GM18868 (cell line): ENCODE measurements at regions not wholly inside any gene's neighbourhood (a gene's known extent, or its start where the extent isn't known, plus 50 kb on each side); places are given as distances from the start of the nearest gene placed in this dataset.
"Not testable (repeated sequence)": the region's sequence is repeated elsewhere in the genome, so short reads cannot be mapped to it uniquely, and the experiment has no call there.

Experiments used
- ATAC-seq: cut with Tn5 transposase; IDR thresholded peaks from one replicate; pipeline ENCODE4 v1.9.1; 2021; ENCODE audit warnings: mild to moderate bottlenecking, moderate library complexity; ENCODE audit not compliant: unreplicated experiment

DNA sequence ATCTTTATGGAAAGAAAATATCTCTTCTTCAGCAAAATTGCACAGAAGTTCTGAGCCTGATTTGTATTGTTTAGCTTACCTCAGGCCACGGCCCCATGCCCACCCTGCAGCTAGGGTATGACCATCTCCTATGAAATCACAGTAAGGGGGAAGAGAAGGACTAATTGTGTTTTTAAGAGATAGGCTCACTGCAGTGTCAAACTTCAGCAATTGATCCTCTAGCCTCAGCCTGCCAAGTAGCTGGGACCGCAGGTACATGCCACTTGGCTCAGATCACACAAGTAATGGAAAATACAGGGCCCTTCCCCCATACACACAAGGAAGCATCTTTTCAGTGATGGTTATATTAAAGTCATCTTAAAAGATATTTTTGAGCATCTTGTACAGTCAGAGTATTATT lies 60.0 kb downstream of the DMAC1 start:
- ATAC-seq, result no peak

DNA sequence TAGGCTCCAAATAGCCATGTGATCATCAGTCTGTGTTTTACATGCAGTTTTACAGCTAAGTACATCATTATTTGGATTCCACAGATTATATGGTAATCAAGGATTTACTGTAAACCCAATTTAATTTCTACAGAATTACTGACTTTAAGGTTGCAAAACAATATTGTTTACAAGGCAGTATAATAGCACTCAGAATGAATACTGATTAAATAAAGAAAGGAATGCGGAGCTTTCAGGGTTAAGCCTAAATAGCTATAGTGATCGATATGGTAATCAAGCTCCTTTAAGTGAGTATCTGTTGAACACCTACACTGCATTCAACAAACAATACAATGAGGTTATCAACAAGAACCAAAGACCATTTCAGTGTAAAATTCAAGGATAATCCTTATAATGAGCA lies 64.3 kb downstream of the DMAC1 start:
- no peak for ATAC-seq

DNA sequence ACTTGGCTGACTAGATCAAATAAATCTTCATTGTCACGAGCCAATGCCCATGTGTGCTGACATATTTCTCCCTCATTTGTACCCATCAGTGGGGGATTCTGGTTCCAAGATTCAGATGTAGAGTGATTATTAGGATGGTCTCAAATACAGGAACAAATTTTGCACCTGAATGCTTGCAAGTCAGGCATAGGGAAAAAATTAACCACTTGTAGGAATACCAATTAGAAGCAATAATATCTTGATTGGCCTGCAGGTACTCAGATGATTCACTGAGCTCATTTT lies 69.5 kb downstream of the DMAC1 start:
- ATAC-seq, result no peak

DNA sequence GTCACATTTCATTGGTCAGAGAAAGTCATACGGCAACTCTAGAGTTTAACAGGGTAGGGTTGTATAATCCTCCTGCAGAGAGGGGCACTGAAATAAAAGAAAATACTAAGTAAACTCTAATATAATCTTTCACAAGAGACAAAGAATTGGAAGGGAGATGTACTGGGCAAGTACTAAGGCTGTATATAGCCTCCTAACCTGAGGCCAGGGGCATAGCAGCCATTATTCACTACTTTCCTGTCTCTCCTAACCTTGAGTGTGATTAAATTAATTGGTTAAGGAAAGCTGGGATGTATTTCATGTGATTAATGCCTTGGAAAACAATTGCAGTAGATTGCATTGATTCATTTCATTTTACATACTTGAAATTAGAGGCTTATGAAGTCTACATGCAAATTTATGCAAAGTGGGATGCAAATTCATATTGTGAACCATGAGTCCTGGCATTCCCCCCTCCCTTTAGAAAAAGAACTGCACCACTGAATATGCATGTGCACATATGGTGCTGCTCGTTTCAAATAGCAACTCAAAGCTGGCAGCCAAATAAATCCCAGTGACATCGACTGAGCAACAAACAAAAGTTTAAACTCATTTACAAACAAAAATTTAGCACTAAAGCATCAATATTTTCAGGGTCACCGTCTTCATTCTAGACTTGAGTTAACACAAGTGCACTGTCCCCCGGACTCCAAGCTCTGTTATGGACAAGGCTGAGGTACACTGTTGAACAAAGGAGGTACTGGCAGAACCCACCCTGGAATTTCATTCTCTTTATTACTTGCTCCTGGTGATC lies 70.0 kb downstream of the DMAC1 start:
- no peak for ATAC-seq

DNA sequence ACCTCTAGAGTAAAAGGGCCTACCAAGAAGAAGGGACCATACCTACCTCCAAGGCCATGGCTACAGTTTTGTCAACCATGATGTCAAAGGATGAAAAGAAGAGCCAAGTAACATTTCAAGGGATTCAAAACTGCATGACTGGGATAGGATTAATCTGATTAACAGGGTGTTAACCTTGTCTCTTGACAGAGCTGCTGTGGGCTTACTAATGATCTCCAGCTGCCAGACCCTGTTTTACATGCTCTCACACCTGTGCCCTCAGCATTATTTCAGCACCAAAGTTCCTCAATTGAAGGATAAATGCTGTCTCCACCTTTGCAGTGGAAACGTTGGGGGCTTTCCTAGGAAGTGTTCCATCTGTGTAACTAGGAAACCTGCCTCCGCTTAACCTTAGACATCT lies 78.3 kb downstream of the DMAC1 start:
- no peak for ATAC-seq

DNA sequence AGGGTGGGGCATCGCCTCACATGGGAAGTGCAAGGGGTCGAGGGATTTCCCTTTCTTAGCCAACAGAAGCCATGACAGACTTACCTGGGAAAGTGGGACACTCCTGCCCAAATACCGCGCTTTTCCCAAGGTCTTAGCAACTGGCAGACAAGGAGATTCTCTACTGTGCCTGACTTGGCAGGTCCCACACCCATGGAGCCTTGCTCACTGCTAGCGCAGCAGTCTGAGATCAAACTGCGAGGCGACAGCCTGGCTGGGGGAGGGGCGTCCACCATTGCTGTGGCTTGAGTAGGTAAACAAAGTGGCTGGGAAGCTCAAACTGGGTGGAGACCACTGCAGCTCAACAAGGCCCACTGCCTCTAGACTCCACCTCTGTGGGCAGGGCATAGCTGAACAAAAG lies 86.5 kb downstream of the DMAC1 start:
- not testable (repeated sequence) for ATAC-seq

DNA sequence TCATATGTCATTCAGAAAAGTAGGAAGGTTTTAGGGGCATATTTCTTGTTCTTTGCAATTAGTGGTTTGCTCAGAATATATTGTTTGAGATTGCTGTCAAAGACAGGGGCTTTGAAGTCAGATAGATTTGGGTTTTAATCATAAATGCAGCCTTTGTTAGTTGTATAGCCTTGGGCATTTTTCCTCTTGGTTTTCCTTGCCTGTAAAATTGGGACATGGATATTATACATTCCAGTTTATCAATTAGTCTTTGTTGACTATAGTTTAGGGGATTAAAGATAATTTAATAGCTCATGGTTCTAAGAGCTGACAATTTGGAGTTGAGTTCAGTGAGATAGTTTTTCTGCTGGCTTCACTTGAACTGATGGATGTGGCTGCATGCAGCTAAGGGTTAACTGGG lies 88.9 kb downstream of the DMAC1 start:
- ATAC-seq, result no peak

DNA sequence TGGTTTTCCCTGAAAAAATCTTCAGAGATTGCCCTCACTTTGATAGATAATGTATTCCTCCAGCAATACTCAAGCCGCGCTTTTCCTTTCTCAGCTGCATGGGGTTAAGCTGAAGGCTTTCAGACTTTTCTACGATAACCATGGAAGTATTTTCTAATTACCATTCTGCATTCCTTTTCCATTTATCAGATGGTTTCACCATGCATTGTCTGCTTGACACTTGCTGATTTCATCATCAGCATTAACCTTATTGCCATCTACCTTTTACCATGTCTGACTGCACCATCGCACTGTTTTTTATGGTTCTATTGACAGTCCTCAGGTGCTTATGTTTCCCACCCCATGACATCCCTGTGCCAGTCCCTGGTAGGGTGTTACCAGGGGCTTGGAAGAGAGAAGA lies 91.6 kb downstream of the DMAC1 start:
- ATAC-seq, result no peak

DNA sequence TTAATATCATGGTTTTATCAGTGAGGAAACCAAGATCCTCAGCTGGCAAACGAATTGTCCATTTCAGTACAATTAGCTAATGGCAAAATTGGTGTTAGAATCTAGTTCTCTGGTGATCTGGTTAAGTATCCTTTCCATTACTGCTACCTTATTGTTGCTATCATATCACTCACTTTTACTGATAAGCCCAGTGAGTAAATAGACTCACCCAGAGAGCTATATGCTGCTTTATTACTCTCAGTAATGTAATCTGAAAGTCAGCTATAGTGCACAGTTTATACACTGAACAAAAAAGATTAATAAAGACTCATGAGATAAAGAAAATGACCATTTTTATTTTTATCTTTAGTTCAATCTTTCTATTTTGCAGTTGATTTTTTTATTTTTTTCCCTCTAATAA lies 95.0 kb downstream of the DMAC1 start:
- no peak for ATAC-seq

DNA sequence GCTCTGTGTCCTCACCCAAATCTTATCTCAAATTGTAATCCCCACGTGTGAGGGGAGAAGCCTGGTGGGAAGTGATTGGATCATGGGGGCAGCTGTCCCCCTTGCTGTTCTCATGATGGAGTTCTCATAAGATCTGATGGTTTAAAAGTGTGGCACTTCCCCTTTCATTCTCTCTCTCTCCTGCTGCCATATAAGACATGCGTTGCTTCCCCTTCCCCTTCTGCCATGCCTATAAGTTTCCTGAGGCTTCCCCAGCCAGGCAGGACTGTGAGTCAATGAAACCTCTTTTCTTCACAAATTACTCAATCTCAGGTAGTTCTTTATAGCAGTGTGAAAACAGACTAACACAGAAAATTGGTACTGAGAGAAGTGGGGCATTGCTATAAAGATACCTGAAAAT lies 107.7 kb downstream of the DMAC1 start:
- no peak for ATAC-seq

DNA sequence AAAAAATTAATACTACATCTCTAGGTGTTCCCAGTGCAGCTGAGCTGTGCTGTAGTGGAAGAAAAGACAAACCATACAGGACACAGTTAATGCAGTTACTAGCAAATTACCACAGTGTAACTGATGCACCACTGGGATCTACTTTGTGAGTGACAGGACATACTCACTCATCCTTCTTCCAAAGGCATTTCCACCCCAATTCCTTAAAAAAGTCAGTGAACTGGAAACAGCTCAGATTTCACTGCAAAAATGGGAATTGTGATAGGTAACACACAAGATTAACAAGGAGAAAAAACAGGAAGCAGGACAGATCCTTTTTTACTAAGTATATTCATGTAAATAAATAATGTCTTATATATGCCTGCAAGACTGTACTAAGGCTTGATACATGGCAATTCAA lies 109.6 kb downstream of the DMAC1 start:
- no peak for ATAC-seq

DNA sequence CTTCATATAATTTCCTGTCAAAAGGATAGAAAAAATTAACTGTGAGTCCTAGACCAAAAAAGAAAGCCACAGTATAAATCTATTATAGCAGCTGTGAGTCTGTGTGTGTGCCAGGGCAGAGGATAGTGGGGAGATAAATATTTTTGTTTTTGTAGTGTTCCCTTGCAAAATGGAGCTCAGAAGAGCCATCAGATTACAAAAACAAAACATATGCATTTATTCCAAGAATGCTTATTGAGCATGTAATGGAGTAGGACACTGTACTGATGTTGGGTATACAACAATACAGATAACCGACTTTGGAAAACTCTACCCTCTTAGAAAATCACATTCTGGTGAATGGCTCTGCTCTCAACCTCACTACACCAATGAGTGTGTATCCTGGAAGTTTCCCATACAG lies 111.0 kb downstream of the DMAC1 start:
- ATAC-seq, result no peak

DNA sequence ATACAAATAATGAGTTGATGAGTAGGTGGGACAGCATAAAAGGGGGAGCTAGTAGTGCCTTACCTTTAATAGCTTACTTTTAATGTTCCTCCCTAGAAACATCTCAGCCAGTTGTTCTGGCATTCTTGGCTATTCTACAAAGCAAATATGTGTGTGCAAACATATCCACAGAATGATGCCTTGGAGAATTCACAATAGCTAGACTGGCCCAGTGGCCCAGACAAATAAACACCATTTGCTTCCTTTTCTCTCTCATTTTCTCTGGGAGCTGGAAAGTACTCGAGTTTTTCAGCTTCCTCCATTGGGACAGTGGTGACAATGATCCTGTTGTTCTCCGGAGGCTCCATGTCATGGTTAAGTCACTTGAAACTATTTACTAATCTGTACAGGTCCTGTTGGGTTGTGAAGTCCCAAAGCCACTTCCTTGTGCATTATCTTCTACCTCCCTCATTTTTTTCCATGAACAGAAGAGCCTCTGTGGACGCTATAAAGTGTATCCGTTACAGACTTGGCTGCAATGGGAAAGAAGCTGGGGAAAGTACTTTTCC lies 122.9 kb downstream of the DMAC1 start:
- no peak for ATAC-seq

DNA sequence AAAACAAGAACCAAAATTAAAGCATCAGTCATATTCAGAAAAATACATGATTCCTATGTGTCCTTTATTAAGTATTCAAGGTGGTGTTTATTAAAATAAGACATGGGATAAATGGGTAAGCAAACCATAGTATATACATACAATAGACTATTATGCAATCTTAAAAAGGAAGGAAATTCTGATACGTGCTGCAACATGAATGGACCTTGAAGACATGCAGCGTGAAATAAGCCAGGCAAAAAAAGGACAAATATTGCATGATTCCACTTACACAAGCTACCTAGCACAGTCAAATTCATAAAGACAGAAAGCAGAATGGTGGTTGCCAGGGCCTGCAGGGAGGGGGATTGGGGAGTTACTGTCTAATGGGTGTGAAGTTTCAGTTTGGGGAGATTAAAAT lies 127.7 kb downstream of the DMAC1 start:
- ATAC-seq, result no peak

DNA sequence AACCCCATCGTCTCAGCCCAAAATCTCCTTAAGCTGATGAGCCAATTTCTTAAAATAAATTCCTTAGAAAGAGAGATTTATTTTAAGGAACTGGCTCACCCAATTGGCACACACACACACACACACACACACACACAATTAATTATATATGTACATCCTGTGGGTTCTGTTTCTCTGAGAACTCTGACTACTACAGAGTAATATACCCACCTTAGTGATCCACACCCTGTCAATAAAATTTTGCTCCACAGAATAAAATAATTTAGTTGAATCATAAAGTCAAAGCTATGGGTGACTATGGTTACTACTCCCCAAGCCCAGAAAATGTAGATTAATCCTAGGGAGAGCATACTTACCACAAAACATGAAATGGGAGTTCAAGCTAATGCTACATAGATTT lies 131.0 kb downstream of the DMAC1 start:
- ATAC-seq, result no peak

DNA sequence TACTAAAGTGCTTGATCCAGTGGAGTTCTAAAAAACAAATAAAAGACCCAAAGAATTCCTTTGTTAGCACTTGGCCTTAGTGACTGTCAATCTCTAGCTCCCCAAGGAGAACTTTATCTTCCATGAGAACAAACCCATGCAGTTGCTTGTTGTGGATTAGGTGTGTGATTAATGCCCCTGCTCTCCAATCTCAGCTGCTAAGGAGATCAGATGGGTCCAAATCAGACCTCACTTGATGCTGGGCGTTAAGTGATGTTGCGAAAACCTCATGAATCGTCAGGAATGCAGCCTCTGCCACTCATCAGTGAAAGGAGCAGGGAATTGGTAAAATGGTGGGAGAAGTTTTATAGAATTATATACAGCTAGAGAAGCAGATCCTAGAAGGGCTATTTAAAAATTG lies 133.7 kb downstream of the DMAC1 start:
- no peak for ATAC-seq

DNA sequence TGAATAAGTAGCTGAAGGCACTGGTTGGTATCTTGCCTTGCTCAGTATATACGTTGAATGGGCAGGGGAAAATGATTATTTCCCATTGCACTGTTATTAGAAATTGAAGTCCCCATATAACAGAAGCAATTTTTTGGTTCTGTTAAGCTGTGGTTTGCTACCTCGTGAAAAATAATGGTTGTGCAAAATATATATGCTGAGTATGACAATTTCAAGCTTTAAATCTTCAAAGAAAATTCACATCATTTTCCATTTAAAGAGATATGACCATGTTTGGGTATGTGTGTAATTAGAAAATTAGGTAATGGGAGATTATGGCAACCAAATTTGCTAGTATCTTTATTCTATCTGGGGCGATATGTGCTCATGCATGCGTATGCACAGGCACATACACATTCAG lies 139.8 kb downstream of the DMAC1 start:
- no peak for ATAC-seq

DNA sequence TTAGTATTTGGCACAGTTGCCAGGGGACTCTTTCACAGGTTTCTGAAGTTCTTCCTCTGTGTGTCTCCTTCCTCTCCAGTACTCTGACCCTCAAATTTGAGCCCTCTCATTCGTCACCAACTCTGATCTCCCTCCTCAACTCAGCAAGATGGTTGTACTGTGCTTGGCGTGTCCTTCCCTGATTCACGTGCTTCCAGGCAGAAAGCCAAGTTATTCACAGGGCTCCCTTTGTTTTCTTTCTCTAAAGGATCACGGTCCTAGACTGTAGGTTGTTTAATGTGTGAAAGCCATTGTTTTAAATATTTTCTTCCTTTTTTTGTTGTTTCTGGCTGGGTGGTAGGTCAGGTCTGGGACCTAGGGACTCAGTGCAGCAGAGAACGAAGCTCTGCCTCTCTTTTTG lies 142.9 kb downstream of the DMAC1 start:
- ATAC-seq, result no peak

DNA sequence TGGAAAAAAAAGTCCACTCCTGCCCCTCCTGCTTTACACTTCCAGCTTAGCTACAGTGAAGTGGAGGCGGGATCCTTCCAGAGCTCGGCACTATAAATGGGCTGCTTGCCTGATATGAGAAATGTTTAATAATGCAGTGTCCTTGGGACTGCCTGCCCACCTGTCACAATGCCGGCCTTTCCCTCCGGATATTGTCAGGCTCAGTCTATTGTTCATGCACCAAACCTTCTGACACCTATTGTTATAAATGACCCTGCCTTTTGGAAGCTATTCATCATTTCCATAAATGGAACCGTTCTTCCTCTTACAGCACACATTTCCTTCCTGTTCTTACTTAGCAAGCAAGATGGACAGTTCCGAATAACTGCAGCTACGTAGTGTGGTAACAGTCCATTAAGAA lies 146.3 kb downstream of the DMAC1 start:
- ATAC-seq, result no peak

DNA sequence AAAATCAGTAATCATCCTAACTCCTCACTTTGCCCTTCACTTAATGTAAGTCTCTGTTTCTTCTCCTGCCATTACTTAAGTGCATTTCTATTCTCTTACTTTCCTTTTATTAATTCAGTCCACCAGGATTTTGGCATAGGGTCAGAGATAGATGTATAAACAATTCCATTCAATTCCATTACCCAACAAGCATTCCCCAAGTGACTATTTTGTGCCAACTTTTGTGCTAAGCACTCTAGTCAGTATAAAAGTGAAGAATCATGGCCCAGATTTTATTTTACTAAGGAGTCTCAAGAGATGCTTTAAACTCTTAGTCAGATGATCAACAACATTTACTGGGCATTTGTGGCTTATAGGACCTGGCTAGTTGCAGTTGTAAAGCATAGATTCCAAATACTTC lies 159.3 kb downstream of the DMAC1 start:
- ATAC-seq, result no peak

DNA sequence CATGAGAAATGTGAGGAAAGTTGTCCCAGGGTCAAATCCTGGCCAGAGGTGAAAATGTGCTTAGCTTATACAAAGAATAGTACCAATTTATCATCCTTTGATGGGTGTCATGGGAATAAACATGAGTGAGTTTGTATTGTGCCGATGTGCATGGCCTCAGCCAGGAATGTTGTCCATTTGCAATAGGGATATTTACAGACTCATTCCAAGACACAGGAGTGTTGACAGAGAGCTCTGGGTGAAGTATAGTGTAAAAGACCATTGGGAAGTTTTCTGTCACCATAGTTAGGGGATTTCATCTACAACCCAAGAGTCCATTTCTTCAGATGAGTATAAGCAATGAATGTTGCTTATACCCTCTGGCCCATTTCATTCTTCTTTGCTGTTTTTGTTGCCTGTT lies 160.1 kb downstream of the DMAC1 start:
- no peak for ATAC-seq

DNA sequence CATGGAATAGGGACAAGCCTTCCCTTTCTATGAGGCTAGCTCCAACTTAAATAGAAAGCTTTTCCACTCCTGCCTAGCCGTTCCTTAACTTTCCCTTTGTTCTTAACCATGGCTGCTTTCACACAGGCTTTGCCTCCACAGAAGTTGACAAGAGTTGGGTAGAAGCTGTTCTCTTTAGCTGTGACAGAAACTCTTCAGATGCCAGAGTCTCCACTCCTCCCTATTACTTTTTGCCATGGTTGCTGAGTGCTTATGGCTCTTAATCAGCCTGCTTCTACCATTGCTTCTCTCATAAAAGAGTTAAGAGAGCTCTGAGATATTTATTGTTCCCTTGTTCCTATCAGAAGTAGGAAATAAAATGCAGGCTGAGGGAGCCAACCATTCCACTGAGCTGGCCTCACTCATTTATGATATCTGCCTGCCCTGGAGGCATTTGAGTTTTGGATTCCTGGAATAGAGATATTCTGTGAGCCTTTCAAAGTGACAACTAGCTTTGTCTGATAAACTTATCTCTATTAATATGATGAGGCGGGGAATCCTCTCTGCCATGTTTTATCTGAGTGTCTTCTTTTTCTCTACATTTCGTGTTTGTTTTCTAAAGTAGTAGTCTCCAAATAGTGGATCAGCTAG lies 162.6 kb downstream of the DMAC1 start:
- no peak for ATAC-seq

DNA sequence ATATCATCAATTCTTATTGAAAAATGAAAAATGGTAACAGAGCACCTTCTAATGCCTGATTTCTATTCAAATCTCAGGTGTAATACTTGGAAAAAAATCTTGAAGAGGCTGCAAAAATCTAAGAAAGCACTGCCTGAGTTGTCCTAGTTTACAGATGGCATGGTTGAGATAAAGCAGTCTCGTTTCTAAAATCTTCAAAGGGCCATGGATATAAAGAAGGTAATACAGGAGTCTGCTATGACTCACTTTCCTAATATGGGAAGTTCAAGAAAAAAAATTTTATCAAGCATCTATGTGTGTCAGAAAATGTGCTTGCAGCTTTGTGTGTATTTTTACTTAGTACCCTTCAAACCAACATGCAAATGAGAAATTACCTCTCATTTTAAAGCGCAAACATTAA lies 163.3 kb downstream of the DMAC1 start:
- ATAC-seq, result no peak
